RWPE1 (cell line): ENCODE measurements at regions not wholly inside any gene's neighbourhood (a gene's known extent, or its start where the extent isn't known, plus 50 kb on each side); places are given as distances from the start of the nearest gene placed in this dataset.
A peak's percentile ranks its signal among the peaks of the same experiment; 100 is the strongest.

Experiments used
- CTCF ChIA-PET: fragments of 350-600 bp; sonication (Branson Sonifier 250); formaldehyde crosslinking; extraction: SDS; loops from one replicate; lab custom pipeline; 2021; lab: Yijun Ruan, JAX
- POLR2A ChIA-PET: fragments of 400-600 bp; formaldehyde crosslinking; extraction: SDS; loops from one replicate; lab custom pipeline; 2020; ENCODE audit warnings: antibody characterized with exemption; ENCODE audit not compliant: low non-redundant PET; lab: Yijun Ruan, JAX
- DNase-seq: peaks from one replicate; pipeline ENCODE4 v3.0.0; 2012; ENCODE audit warnings: low spot score
- H3K27ac ChIP-seq: fragments of 450-650 bp; 2 replicates; pipeline ENCODE4 v1.5.1; 2017
- CTCF ChIP-seq: fragments of 450-650 bp; conservative IDR thresholded peaks from 2 replicates; pipeline ENCODE4 v1.5.1; 2017; ENCODE audit warnings: low read depth, mild to moderate bottlenecking

- CTCF ChIA-PET: interaction anchor here (0.6 kb wide), 1 partner anchor 24 kb away, joined by 9 read pairs; no protein-coding TSS in a partner anchor
- POLR2A ChIA-PET: no interaction called here
- TF ChIP-seq CTCF: no peak
- no peak overlapping the region for H3K27ac ChIP-seq
- no peak for DNase-seq
These were observed 243.9 kb upstream of the TANK start for GRCh38 chr2:160916300-160916699.

- ChIA-PET POLR2A (no interaction called here), CTCF (no interaction called here)
- no peak for DNase-seq
- H3K27ac ChIP-seq: no peak overlapping the region
- TF ChIP-seq CTCF: no peak
These were observed 242.4 kb upstream of the TANK start for GRCh38 chr2:160917850-160918249.

- TF ChIP-seq CTCF: no peak
- POLR2A ChIA-PET: no interaction called here
- CTCF ChIA-PET: no interaction called here
These were observed 242.0 kb upstream of the TANK start for GRCh38 chr2:160918258-160918657.

GRCh38 chr2:160918906-160919503 lies 241.2 kb upstream of the TANK start:
- H3K27ac ChIP-seq: no peak overlapping the region
- ChIA-PET POLR2A (no interaction called here), CTCF (interaction anchor here (0.6 to 0.7 kb wide), 2 partner anchors 9 to 211 kb away, joined by 3 read pairs; no protein-coding TSS in a partner anchor)
- TF ChIP-seq CTCF: no peak
- peak; percentile 18 for DNase-seq

More at GRCh38 chr2:160918258-160918657, 242.0 kb upstream of the TANK start:
- H3K27ac ChIP-seq: no peak overlapping the region
- DNase-seq: no peak

- ChIA-PET CTCF (no interaction called here), POLR2A (no interaction called here)
- no peak for TF ChIP-seq CTCF
- H3K27ac ChIP-seq: no peak overlapping the region
- DNase-seq: no peak
These were observed 240.2 kb upstream of the TANK start for GRCh38 chr2:160920061-160920460.

- no peak for TF ChIP-seq CTCF
- CTCF ChIA-PET: interaction anchor here (0.5 kb wide), 1 partner anchor 49 kb away, joined by 3 read pairs; no protein-coding TSS in a partner anchor
- POLR2A ChIA-PET: no interaction called here
- no peak overlapping the region for H3K27ac ChIP-seq
- DNase-seq: no peak
These were observed 239.4 kb upstream of the TANK start for GRCh38 chr2:160920791-160921303.
